NCI-H460 (cell line): ENCODE measurements at regions not wholly inside any gene's neighbourhood (a gene's known extent, or its start where the extent isn't known, plus 50 kb on each side); places are given as distances from the start of the nearest gene placed in this dataset.
"Not testable (repeated sequence)": the region's sequence is repeated elsewhere in the genome, so short reads cannot be mapped to it uniquely, and the experiment has no call there.

ENCODE experiments used
- DNase-seq: peaks from one replicate; pipeline ENCODE4 v3.0.0-alpha.2; 2016; ENCODE audit warnings: low read depth; ENCODE audit errors: extremely low read depth

DNA sequence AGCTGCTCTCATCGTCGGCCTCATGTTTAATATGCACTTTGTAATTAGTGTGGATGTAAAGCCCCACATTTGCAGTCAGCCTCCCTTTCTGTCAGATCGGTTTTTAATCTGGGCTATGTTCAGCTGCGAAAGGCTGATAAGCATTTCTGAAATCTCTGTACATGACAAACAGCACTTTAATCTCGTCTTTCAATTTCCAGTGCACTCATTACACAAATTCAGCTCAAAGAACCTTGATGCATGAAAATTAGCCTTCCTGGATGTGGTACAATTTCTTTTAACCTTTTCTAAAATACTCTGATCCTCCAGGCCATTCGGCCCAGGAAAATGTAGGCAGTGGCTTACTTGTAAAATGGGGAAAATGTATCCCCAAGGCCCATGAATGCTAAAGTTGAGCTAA lies 265.1 kb downstream of the RND3 start:
- DNase-seq, result no peak

DNA sequence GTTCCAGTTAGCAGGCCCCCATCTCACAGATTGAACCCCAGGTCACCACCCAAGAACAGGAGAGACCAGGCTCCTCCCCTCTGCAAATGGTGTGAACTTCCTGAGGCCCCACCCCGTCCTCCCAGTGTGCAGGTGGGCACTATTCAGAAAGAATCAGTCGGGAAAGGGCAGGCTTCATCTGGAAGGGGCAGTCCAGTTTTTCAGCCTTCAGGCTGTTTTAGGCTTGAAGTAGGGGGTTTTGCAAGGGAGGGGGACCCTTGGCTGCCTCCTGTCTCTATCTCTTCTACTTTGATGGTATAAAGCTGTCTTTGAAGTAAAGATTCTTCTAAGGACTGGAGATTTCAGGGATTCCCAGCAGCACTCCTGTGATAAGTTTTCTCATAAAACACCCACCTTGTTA lies 267.6 kb downstream of the RND3 start:
- DNase-seq, result no peak

- DNase-seq, result no peak
Measured at GRCh38 chr2:150215041-150215440, 272.4 kb downstream of the RND3 start.

- no peak for DNase-seq
Measured at GRCh38 chr2:150214626-150215025, 272.8 kb downstream of the RND3 start.

DNA sequence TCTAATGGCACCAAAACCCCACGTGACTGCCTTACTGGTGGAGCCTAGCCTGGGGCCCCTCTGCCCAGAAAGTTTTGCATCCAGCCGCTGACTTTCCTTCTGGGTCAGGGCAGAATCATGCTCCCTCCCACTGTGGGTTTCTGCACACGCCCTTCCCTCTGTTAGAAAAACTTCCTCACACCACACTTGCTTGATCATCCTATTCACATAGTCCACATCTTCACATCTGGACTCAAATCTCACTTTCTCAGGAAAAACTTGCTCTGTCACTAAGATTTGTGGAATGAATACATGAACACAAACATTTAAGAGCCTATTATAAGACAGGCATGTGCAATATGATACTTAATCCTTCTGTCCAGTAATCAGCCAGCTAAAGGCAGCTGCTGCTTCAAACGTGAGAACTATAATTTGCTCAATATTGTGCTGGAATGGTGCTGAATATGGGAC lies 274.7 kb downstream of the RND3 start:
- no peak for DNase-seq

- peak; percentile 4 for DNase-seq
Measured at GRCh38 chr2:150211164-150211631, 276.3 kb downstream of the RND3 start.

DNA sequence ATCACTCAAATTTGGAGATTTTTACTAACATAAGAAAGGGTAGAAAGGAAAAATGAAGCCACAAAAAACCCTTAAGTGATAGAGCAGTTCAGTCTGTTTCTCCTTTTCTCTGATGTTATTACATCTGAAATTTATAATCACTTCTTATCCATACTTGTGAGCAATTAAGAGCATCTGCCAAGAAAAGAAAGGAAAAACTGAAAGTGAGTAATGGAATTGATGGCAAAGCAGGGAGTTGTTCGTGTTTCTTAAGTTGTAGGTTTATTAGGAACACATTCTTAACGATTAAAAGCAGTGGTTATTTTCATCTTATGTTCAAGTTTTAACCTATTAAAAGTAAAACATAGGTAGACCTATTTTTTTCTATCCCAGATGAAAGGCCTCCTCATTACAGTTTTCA lies 277.7 kb downstream of the RND3 start:
- no peak for DNase-seq

- DNase-seq, result no peak
Measured at GRCh38 chr2:150208689-150209088, 278.8 kb downstream of the RND3 start.

DNA sequence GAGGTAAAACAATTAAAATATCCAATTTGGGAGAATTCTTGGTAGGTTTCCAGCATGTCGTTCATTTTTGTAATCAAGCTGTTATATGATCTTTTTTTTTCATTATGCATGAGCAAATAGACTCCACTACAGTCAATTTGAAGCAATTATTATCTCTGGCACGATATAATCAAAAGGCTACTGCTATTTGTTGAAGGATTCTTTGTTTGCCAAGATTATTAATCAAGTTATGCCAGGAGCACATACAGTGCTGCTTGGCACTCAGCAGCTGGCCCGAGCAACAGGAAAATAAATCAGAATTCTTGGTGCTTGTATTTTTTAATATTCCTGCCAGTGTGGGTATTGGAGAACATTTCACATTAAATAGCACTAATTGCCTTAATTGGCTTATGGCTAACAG lies 279.5 kb downstream of the RND3 start:
- DNase-seq, result no peak

DNA sequence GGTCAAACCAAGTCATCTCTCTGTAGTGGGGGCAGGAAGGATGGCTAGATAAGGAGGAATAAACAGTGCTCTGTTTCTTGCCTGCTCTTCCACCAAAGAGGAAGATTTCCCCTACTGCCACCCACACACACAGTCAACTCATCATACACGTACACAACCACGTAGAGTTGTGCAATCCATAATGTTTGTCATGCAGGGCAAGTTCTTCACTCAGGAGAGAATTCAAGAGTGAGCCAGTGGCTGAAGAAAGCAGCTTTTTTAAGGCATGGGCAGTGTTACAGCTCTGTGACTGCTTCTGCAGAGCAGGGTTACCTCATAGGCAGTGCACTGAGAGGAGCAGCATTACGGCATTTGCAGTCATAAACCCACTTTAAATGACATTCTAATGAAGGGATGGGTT lies 283.0 kb downstream of the RND3 start:
- no peak for DNase-seq

DNA sequence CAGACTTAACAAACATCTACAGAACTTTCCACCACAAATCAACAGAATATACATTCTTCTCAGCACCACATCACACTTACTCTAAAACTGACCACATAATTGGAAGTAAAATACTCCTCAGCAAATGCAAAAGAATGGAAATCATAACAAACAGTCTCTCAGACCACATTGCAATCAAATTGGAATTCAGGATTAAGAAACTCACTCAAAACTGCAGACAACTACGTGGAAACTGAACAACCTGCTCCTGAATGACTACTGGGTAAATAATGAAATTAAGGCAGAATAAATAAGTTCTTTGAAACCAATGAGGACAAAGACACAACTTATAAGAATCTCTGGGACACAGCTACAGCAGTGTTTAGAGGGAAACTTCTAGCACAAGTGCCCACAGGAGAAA lies 292.7 kb downstream of the RND3 start:
- DNase-seq, result not testable (repeated sequence)

DNA sequence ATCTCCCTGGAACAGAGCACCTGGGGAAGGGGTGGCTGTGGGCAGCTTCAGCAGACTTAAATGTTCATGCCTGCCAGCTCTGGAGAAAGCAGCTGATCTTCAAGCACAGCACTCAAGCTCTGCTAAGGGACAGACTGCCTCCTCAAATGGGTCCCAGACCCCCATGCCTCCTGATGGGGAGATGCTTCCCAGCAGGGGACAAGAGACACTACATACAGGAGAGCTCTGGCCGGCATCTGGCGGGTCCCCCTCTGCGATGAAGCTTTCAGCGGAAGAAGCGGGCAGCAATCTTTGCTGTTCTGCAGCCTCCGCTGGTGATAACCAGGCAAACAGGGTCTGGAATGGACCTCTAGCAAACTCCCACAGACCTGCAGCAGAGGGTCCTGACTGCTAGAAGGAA lies 294.8 kb downstream of the RND3 start:
- no peak for DNase-seq

DNA sequence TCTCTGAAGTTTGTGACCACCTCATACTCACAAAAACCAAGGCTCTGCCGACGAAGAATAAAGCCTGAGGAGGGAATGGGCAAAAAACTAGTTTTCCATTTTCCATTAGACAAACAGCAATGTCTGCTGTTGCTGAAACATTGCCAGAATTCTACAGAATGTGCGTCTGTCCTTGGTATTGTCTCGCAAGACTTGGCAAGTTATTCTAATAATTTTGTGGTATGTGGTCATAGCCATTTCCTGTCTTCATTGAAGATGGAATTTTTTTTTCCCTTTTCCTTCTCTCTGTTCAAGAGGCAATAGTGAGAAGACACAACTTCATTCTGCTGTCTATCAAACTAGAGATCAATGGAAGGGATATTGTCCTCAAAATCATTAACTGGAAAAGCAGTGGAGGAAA lies 296.1 kb downstream of the RND3 start:
- DNase-seq, result no peak

- DNase-seq, result no peak
Measured at GRCh38 chr2:150190546-150190945, 296.9 kb downstream of the RND3 start.

DNA sequence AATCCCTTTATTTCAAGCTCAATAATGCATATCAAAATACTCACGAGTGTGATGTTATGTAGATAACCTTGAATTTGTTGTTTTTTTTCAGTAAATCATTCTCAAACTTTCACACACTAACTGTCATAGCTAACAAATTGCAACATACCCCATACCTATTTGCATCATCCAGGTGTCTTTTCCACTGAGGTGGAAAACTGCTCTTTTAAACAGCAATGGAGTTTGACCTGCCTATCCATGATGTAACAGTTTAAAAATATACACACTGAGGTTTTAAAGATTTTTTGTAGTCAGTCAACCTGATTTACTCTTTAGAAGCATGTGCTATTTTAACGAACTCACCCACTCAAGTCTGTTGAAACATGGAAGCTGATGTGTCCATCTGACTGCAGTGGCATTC lies 298.7 kb downstream of the RND3 start:
- DNase-seq, result no peak

- no peak for DNase-seq
Measured at GRCh38 chr2:150188177-150188576, 299.3 kb downstream of the RND3 start.

DNA sequence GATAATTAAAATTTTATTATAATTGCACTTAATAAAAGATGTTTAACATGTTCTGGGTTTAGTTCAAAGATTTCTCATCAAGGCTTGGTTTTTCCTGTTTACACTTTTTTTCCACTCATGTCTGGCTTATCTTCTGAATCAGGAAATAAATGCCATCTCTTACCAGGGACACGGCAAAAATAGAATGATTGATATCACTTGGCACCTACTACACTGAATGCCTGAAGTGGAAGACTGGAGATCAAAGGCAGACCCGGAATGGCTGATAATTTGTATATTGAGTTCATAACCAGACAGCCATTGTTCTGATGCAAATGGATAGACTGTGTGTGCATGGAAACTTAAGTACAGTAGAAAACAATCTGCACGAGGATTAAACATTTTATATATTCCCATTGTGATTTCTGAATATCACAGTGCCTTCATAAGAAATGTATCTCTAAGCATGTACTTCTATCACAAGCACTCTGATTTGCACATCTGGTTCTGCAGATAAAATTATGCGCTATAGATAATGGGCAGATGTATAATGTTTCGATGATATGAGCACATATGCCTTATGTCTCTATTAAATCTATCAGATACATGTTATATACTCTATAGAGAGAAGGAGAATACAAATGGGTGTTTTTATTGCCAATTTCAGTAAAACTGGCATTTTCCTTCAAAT lies 304.8 kb downstream of the RND3 start:
- DNase-seq, result no peak

DNA sequence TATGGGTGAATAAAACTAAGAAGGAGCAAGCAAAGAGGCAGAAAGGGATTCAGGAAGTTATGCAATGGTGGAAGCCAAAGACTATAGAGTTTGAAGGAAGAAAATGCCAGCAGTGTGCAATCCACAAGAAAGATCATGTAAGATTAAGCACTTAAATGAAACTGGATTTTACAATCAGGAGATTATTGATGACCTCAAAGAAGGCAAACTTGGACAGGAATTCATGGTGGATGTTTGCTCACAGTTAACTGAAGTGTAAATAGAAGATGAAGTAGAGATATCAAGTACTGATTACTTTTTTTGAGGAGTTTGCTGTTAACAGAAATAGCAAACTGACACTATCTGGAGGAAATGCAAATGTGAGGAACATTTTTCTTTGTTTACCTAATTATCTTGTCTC lies 308.9 kb downstream of the RND3 start:
- no peak for DNase-seq

DNA sequence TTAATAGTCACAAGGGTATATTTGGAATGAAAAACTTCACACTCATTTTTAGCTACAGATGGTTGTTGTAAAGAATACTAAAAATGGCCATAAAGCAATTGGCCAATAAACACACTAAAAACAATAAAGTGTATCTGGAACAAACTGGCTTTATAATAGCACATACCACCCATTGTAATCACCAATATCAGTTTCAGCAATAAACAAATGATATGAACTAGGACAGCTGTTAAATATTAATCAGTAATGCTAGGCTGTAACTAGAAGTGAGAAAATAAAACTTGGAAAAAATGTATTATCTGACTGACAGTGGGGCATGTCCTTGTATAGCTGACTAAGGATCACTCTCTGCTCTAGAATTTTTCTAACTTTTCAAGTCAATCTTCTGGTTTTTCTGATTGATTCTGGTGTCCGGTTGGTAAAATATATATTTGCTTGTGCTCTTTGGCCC lies 312.5 kb downstream of the RND3 start:
- DNase-seq, result no peak

GRCh38 chr2:150174056-150174805 lies 313.2 kb downstream of the RND3 start:
- DNase-seq, result no peak

- DNase-seq, result no peak
Measured at GRCh38 chr2:150171065-150171548, 316.4 kb downstream of the RND3 start.

DNA sequence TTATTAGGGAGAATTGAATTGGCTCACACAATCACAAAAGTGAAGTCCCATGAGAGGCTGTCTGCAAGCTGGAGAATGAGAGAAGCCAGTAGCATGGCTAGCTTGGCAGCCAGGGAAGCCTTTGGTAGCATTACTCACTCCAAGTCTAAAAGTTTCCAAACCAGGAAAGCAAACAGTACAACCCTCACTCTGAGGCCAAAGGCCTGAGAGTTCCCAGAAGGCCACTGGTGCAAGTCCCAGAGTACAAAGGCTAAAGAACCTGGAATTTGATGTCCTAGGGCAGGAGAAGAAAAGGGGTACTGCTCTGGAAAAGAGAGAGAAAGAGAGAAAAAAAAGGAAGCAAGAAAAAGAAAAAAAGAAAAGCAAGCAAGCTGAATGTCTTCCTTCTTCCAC lies 318.2 kb downstream of the RND3 start:
- DNase-seq, result no peak
